Prostate gland (tissue), 2 donors: ENCODE measurements at regions not wholly inside any gene's neighbourhood (a gene's known extent, or its start where the extent isn't known, plus 50 kb on each side); places are given as distances from the start of the nearest gene placed in this dataset.

Experiments
- CTCF ChIP-seq, 4 experiments: fragments of 200-600 bp in 2 of 4; fragments of 450-650 bp in 2 of 4; sonication (generic) in 2 of 4; IDR thresholded peaks; 1 replicate in 3 of 4; 2 replicates in 1 of 4; pipeline ENCODE4 v1.5.1; 2016 to 2019; ENCODE audit warnings: antibody characterized with exemption in 4 of 4, mild to moderate bottlenecking in 2 of 4, moderate library complexity in 2 of 4
- POLR2A ChIP-seq: fragments of 450-650 bp; IDR thresholded peaks from one replicate; pipeline ENCODE4 v1.6.1; 2016; ENCODE audit warnings: antibody characterized with exemption, mild to moderate bottlenecking
- POLR2AphosphoS5 ChIP-seq: sonication (generic); formaldehyde crosslinking; IDR thresholded peaks from one replicate; pipeline ENCODE4 v1.6.1; 2017; ENCODE audit warnings: antibody characterized with exemption

- TF ChIP-seq POLR2AphosphoS5 (no peak), CTCF (IDR thresholded peaks at IDR 0.05) (no peak), POLR2A (no peak)
These were observed 1514.0 kb downstream of the FAM181B start for GRCh38 chr11:81219661-81220060.
